ENCODE measurements at regions not wholly inside any gene's neighbourhood (a gene's known extent, or its start where the extent isn't known, plus 50 kb on each side); places are given as distances from the start of the nearest gene placed in this dataset.
"Not testable (repeated sequence)": the region's sequence is repeated elsewhere in the genome, so short reads cannot be mapped to it uniquely, and the experiment has no call there.

GRCh38 chr21:28220680-28221079 lies 772.0 kb downstream of the LTN1 start:
- no peak for DNase-seq

- DNase-seq: no peak
Observed at GRCh38 chr21:28216976-28217523, 775.6 kb downstream of the LTN1 start.

GRCh38 chr21:28215214-28215954 lies 777.3 kb downstream of the LTN1 start:
- peak; percentile 76 for DNase-seq

GRCh38 chr21:28214786-28215185 lies 777.9 kb downstream of the LTN1 start:
- no peak for DNase-seq

GRCh38 chr21:28213261-28213660 lies 779.4 kb downstream of the LTN1 start:
- no peak for DNase-seq

- DNase-seq: no peak
Observed at GRCh38 chr21:28212061-28212460, 780.6 kb downstream of the LTN1 start.

GRCh38 chr21:28207436-28208173 lies 785.1 kb downstream of the LTN1 start:
- peak; percentile 44 for DNase-seq

GRCh38 chr21:28200726-28201125 lies 792.0 kb downstream of the LTN1 start:
- no peak for DNase-seq

- DNase-seq: no peak
Observed at GRCh38 chr21:28196981-28197380, 795.7 kb downstream of the LTN1 start.

- DNase-seq: no peak
Observed at GRCh38 chr21:28193189-28193588, 799.5 kb downstream of the LTN1 start.

GRCh38 chr21:28186604-28187003 lies 806.1 kb downstream of the LTN1 start:
- no peak for DNase-seq

- no peak for DNase-seq
Observed at GRCh38 chr21:28181730-28182129, 810.9 kb downstream of the LTN1 start.

- DNase-seq: no peak
Observed at GRCh38 chr21:28179136-28179535, 813.5 kb downstream of the LTN1 start.

GRCh38 chr21:28177124-28177523 lies 815.6 kb downstream of the LTN1 start:
- no peak for DNase-seq

GRCh38 chr21:28174701-28175100 lies 818.0 kb downstream of the LTN1 start:
- DNase-seq: no peak

- DNase-seq: no peak
Observed at GRCh38 chr21:28174006-28174405, 818.7 kb downstream of the LTN1 start.

- no peak for DNase-seq
Observed at GRCh38 chr21:28172376-28172775, 820.3 kb downstream of the LTN1 start.

- DNase-seq: no peak
Observed at GRCh38 chr21:28167366-28167765, 825.3 kb downstream of the LTN1 start.

- DNase-seq: not testable (repeated sequence)
Observed at GRCh38 chr21:28164519-28164918, 828.2 kb downstream of the LTN1 start.

GRCh38 chr21:28162052-28162451 lies 830.6 kb downstream of the LTN1 start:
- not testable (repeated sequence) for DNase-seq

- no peak for DNase-seq
Observed at GRCh38 chr21:28160378-28160777, 832.3 kb downstream of the LTN1 start.

- DNase-seq: no peak
Observed at GRCh38 chr21:28159396-28159795, 833.3 kb downstream of the LTN1 start.

- DNase-seq: no peak
Observed at GRCh38 chr21:28156590-28156989, 836.1 kb downstream of the LTN1 start.

- DNase-seq: peak; percentile 12
Observed at GRCh38 chr21:28154121-28154520, 838.6 kb downstream of the LTN1 start.

Data from amniotic stem cell (primary cell).